H9 (cell line): ENCODE measurements at regions not wholly inside any gene's neighbourhood (a gene's known extent, or its start where the extent isn't known, plus 50 kb on each side); places are given as distances from the start of the nearest gene placed in this dataset.
A peak's percentile ranks its signal among the peaks of the same experiment; 100 is the strongest.

Experiments
- DNase-seq: peaks from one replicate; pipeline ENCODE4 v3.0.0-alpha.2; 2017
- H2AFZ ChIP-seq: one replicate; pipeline ENCODE4 v1.6.1; 2013; ENCODE audit warnings: mild to moderate bottlenecking, low read length, control low read depth, moderate library complexity
- H2AK5ac ChIP-seq: 2 replicates; pipeline ENCODE4 v1.6.1; 2013; ENCODE audit warnings: low read length, control low read depth, mixed read lengths; ENCODE audit not compliant: insufficient read length
- H2BK120ac ChIP-seq: one replicate; pipeline ENCODE4 v1.6.1; 2013; ENCODE audit warnings: low read depth, mild to moderate bottlenecking, low read length, control low read depth, inconsistent platforms; ENCODE audit not compliant: poor library complexity, severe bottlenecking
- H2BK12ac ChIP-seq: 2 replicates; pipeline ENCODE4 v1.6.1; 2013; ENCODE audit warnings: low read length, control low read depth, mixed read lengths, low read depth; ENCODE audit not compliant: insufficient read length
- H2BK15ac ChIP-seq: 2 replicates; pipeline ENCODE4 v1.6.1; 2013; ENCODE audit warnings: low read depth, low read length, control low read depth
- H2BK20ac ChIP-seq: one replicate; pipeline ENCODE4 v1.6.1; 2013; ENCODE audit warnings: low read depth, mild to moderate bottlenecking, low read length, control low read depth, inconsistent platforms; ENCODE audit not compliant: poor library complexity, severe bottlenecking
- H2BK5ac ChIP-seq: 2 replicates; pipeline ENCODE4 v1.6.1; 2013; ENCODE audit warnings: low read length, control low read depth, mixed read lengths; ENCODE audit not compliant: insufficient read length
- H3K14ac ChIP-seq: 2 replicates; pipeline ENCODE4 v1.6.1; 2013; ENCODE audit warnings: low read length, control low read depth; ENCODE audit not compliant: insufficient read depth
- H3K18ac ChIP-seq: 2 replicates; pipeline ENCODE4 v1.6.1; 2013; ENCODE audit warnings: low read depth, mild to moderate bottlenecking, mixed read lengths, low read length, control low read depth; ENCODE audit not compliant: insufficient read length
- H3K23ac ChIP-seq: 2 replicates; pipeline ENCODE4 v1.6.1; 2013; ENCODE audit warnings: low read length, control low read depth, mixed read lengths, low read depth; ENCODE audit not compliant: insufficient read length
- H3K23me2 ChIP-seq: 2 replicates; pipeline ENCODE4 v1.6.1; 2013; ENCODE audit warnings: low read depth, mild to moderate bottlenecking, mixed read lengths, low read length, control low read depth; ENCODE audit not compliant: insufficient read length, poor library complexity, severe bottlenecking
- H3K27ac ChIP-seq: 2 replicates; pipeline ENCODE4 v1.5.1; 2013; ENCODE audit warnings: low read length, control low read depth, mixed read lengths, low read depth; ENCODE audit not compliant: insufficient read length
- H3K27me3 ChIP-seq: 2 replicates; pipeline ENCODE4 v1.6.1; 2013; ENCODE audit warnings: low read length, control low read depth, inconsistent platforms; ENCODE audit not compliant: insufficient read depth
- H3K4ac ChIP-seq: 2 replicates; pipeline ENCODE4 v1.6.1; 2013; ENCODE audit warnings: low read depth, mild to moderate bottlenecking, control low read depth, inconsistent platforms, low read length, moderate library complexity
- H3K4me1 ChIP-seq: 2 replicates; pipeline ENCODE4 v1.6.1; 2013; ENCODE audit warnings: low read length, control low read depth, inconsistent platforms; ENCODE audit not compliant: insufficient read depth
- H3K4me2 ChIP-seq: 2 replicates; pipeline ENCODE4 v1.6.1; 2013; ENCODE audit warnings: low read length, control low read depth, mixed read lengths; ENCODE audit not compliant: insufficient read length, insufficient read depth
- H3K56ac ChIP-seq: 2 replicates; pipeline ENCODE4 v1.6.1; 2013; ENCODE audit warnings: low read depth, mild to moderate bottlenecking, mixed read lengths, low read length, control low read depth; ENCODE audit not compliant: insufficient read length
- H3K79me1 ChIP-seq: 2 replicates; pipeline ENCODE4 v1.6.1; 2013; ENCODE audit warnings: low read depth, mild to moderate bottlenecking, moderate library complexity, low read length, control low read depth, inconsistent platforms; ENCODE audit not compliant: insufficient read depth, poor library complexity, severe bottlenecking
- H3K79me2 ChIP-seq: 2 replicates; pipeline ENCODE4 v1.6.1; 2013; ENCODE audit warnings: low read length, control low read depth, inconsistent platforms; ENCODE audit not compliant: insufficient read depth
- H3K9ac ChIP-seq: 2 replicates; pipeline ENCODE4 v1.6.1; 2013; ENCODE audit warnings: low read length, control low read depth, mixed read lengths; ENCODE audit not compliant: insufficient read length; ENCODE audit errors: extremely low read depth
- H3K9me3 ChIP-seq: one replicate; pipeline ENCODE4 v1.6.1; 2013; ENCODE audit warnings: low read depth, low read length, inconsistent platforms; ENCODE audit not compliant: control insufficient read depth
- H3T11ph ChIP-seq: one replicate; pipeline ENCODE4 v1.6.1; 2013; ENCODE audit warnings: mild to moderate bottlenecking, low read length, control low read depth, inconsistent platforms
- H4K20me1 ChIP-seq: one replicate; pipeline ENCODE4 v1.6.1; 2013; ENCODE audit not compliant: control insufficient read depth, insufficient read length, insufficient read depth
- H4K5ac ChIP-seq: 2 replicates; pipeline ENCODE4 v1.6.1; 2013; ENCODE audit warnings: low read depth, mild to moderate bottlenecking, mixed read lengths, low read length, control low read depth; ENCODE audit not compliant: insufficient read length
- H4K8ac ChIP-seq: replicated peaks from 2 replicates; pipeline ENCODE4 v1.6.1; 2013; ENCODE audit warnings: low read length, control low read depth, mixed read lengths, low read depth; ENCODE audit not compliant: insufficient read length
- H4K91ac ChIP-seq: 2 replicates; pipeline ENCODE4 v1.6.1; 2013; ENCODE audit warnings: low read depth, mild to moderate bottlenecking, moderate library complexity, mixed read lengths, low read length, control low read depth; ENCODE audit not compliant: insufficient read length
- H3K27ac Mint-ChIP-seq, 3 experiments: 2 replicates in 2 of 3; 3 replicates in 1 of 3; pipeline ENCODE4 v1.8.0; 2020 to 2021; ENCODE audit warnings: mixed read lengths in 3 of 3, mild to moderate bottlenecking in 1 of 3, moderate library complexity in 1 of 3
- H3K27me3 Mint-ChIP-seq: 2 replicates; pipeline ENCODE4 v1.8.0; 2021; ENCODE audit warnings: low read depth, mild to moderate bottlenecking, moderate library complexity, mixed read lengths
- H3K36me3 Mint-ChIP-seq, 3 experiments: 2 replicates in 2 of 3; 3 replicates in 1 of 3; pipeline ENCODE4 v1.8.0; 2020 to 2021; ENCODE audit warnings: low read depth in 3 of 3, mixed read lengths in 3 of 3; ENCODE audit not compliant: insufficient read depth in 1 of 3
- H3K4me1 Mint-ChIP-seq, 2 experiments: 2 replicates each; pipeline ENCODE4 v1.8.0; 2020; ENCODE audit warnings: mixed read lengths in 2 of 2
- H3K4me3 Mint-ChIP-seq, 2 experiments: 2 replicates in 1 of 2; 3 replicates in 1 of 2; pipeline ENCODE4 v1.8.0; 2020 to 2021; ENCODE audit warnings: mild to moderate bottlenecking in 2 of 2, mixed read lengths in 2 of 2, moderate library complexity in 1 of 2
- H3K9me3 Mint-ChIP-seq, 2 experiments: 2 replicates in 1 of 2; 3 replicates in 1 of 2; pipeline ENCODE4 v1.8.0; 2020; ENCODE audit warnings: mild to moderate bottlenecking in 2 of 2, mixed read lengths in 2 of 2, moderate library complexity in 1 of 2
- CTCF ChIP-seq: fragments of 200-600 bp; sonication (generic); conservative IDR thresholded peaks from 3 replicates; pipeline ENCODE4 v1.8.0; 2021; ENCODE audit warnings: antibody characterized with exemption, mild to moderate bottlenecking
- WGBS: extraction: QIAGEN DNeasy Blood & Tissue Kit; methylation state at CpG from one replicate; pipeline ENCODE4 v1.1.7; 2013; ENCODE audit warnings: missing lambda C conversion rate, low lambda C conversion rate, mixed read lengths; ENCODE audit not compliant: insufficient read length; ENCODE audit errors: extremely low coverage; 5-methylcytosine and 5-hydroxymethylcytosine counted together

GRCh38 chr2:126802774-126803433 is 95.8 kb upstream of the TEX51 start:
- H4K20me1 ChIP-seq: peaks cover 4% of the 10 kb centered on the region
- no peak overlapping the region for H3T11ph ChIP-seq
- peaks cover 17 to 19% of the 10 kb centered on the region in 2 experiments for H3K4me1 Mint-ChIP-seq
- H2BK5ac ChIP-seq: no peak overlapping the region
- H3K4ac ChIP-seq: no peak overlapping the region
- DNase-seq: peak; percentile 26
- no peaks in the 10 kb centered on the region for H3K4me1 ChIP-seq
- no peak overlapping the region for H3K14ac ChIP-seq
- H3K4me2 ChIP-seq: no peak overlapping the region
- H3K9me3 Mint-ChIP-seq: no peaks in the 10 kb centered on the region
- no peak overlapping the region for H4K8ac ChIP-seq
- H3K36me3 Mint-ChIP-seq: no peaks in the 10 kb centered on the region
- no peak overlapping the region for H3K18ac ChIP-seq
- no peak overlapping the region for H4K91ac ChIP-seq
- H2BK20ac ChIP-seq: no peak overlapping the region
- H3K79me2 ChIP-seq: no peaks in the 10 kb centered on the region
- H3K27ac Mint-ChIP-seq: no peak overlapping the region
- no peak overlapping the region for H3K27ac ChIP-seq
- H3K56ac ChIP-seq: no peak overlapping the region
- no peak overlapping the region for H2BK15ac ChIP-seq
- no peaks in the 10 kb centered on the region for H3K27me3 ChIP-seq
- no peak for TF ChIP-seq CTCF
- H2BK120ac ChIP-seq: no peak overlapping the region
- no peaks in the 10 kb centered on the region for H3K23me2 ChIP-seq
- no peak overlapping the region for H4K5ac ChIP-seq
- no peak overlapping the region for H3K9ac ChIP-seq
- H2BK12ac ChIP-seq: no peak overlapping the region
- no peaks in the 10 kb centered on the region for H3K9me3 ChIP-seq
- no peak overlapping the region for H3K4me3 Mint-ChIP-seq
- H3K27me3 Mint-ChIP-seq: peaks cover 11% of the 10 kb centered on the region
- H2AFZ ChIP-seq: no peak overlapping the region
- no CpG with 5 or more reads among the region's 8 CpGs for WGBS
- H3K79me1 ChIP-seq: no peaks in the 10 kb centered on the region
- H3K23ac ChIP-seq: no peak overlapping the region
- no peak overlapping the region for H2AK5ac ChIP-seq
